Peyer's patch (tissue), 4 donors: ENCODE measurements at regions not wholly inside any gene's neighbourhood (a gene's known extent, or its start where the extent isn't known, plus 50 kb on each side); places are given as distances from the start of the nearest gene placed in this dataset.

Experiments
- CTCF ChIP-seq, 6 experiments: fragments of 450-650 bp in 4 of 6; fragments of 200-600 bp in 2 of 6; sonication (generic) in 1 of 6; IDR thresholded peaks; one replicate each; pipeline ENCODE4 v1.5.1; 2017 to 2019; ENCODE audit warnings: antibody characterized with exemption in 6 of 6, mild to moderate bottlenecking in 3 of 6, moderate library complexity in 1 of 6
- POLR2A ChIP-seq, 2 donors: fragments of 450-650 bp; IDR thresholded peaks; one replicate each; pipeline ENCODE4 v1.5.1; 2017; ENCODE audit warnings: antibody characterized with exemption in 2 of 2, mild to moderate bottlenecking in 2 of 2, moderate library complexity in 2 of 2

DNA sequence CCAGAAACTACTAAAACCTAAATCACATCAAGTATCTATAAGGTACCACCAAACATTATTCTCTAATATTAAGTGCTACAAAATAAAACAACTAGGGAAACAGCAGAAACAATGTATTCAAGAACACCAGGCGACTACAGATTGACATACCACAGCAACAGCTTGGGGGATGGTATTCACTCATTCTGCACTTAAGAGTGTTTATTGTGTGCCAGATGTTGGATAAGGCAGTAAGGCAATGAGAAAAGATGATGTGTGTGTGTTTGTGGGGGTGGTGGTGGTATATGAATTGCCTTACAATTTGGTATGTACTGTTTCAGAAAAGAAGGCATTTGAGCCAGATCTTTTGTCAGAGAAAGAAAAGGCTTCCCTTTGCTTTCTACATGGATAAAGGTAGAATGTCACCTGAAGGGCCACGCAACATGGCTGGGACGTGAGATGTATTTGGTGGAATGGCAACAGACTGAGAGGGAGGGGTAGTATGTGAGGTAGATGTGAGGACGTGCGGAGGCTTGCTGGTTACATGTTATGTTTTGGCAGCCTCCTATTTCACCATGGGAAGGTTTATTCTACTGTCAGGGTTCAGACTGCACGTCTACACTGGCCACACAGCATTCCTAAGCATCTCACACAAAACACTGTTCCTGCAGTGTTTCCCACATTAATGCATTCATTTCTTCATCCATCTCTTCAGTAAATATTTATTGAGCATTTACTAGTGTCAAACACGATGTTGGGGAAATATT lies 300.7 kb downstream of the KLF12 start:
- TF ChIP-seq CTCF (IDR thresholded peaks at IDR 0.05): no peak
- TF ChIP-seq POLR2A (IDR thresholded peaks at IDR 0.05): no peak
